GM19035 (cell line): ENCODE measurements at regions not wholly inside any gene's neighbourhood (a gene's known extent, or its start where the extent isn't known, plus 50 kb on each side); places are given as distances from the start of the nearest gene placed in this dataset.

Source experiments
- ATAC-seq: cut with Tn5 transposase; IDR thresholded peaks from one replicate; pipeline ENCODE4 v1.9.1; 2021; ENCODE audit not compliant: unreplicated experiment

GRCh38 chr4:185966997-185967775 is 101.8 kb upstream of the TLR3 start:
- ATAC-seq: no peak

DNA sequence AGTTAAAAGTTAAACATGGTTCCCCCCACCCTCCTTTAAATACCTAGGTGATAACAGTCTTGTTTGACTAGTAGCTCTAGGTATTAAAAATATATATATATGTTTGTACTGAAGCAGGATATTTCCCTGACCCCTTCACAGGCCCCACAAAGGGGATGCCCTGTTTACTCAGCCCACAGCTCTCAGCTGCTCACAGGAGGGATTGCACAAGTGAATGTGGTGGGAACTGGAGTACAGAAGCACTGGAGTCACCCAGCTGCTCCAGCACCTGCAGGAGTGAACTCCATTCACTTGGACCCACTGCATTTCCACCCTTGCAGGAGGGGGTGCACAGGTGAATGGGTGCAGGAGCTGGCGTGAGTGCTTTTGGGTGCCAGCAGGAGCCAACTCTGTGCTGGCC is 99.3 kb upstream of the TLR3 start:
- no peak for ATAC-seq

DNA sequence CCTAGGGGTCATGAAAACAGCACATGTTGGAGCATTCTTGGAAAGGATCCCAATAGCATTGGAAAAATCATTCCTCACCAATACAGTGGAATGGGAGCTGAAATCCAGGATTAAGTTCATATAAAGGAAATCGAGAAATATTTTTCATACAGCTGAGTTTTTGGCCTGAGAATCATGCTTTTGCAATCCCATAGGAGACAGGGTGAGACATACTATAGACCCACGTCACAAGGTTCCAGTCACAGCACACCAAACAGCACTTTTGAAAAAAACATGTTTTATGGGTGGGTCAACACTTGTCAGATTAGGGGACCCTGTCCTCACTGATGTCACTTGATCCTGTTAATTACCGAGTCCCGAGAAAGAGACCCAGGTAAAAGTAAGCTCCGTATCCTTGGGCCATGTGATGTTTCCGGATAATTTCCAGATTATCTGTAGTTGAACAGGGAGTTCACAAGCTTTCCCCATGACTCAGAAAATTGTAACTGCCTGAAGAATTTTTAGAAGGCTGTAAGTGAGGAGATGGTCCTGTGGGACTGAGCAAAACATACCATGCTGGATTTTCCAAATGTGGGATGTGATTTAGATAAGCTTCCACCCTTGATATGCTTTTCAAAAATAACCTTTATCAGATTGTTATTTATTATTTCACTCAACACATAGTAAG is 80.9 kb upstream of the TLR3 start:
- ATAC-seq: no peak

DNA sequence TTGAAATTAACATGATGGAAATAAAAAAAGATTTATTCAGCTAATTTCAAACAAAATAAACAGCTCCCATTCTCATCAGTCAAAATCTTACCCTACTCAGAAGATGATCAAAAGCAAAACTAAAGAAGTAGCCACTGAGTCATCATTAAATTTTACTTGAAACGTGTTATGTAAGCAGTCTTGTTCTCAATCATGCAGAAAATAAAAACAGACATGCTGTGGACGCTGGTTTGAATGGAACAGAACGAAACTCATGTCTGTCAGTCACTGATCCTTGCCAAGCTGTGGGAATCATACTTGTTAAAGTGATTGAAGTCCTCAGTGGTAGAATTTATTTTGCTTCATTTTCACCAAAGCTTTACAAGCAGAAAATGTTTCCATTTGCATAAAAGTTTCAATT is 77.2 kb upstream of the TLR3 start:
- no peak for ATAC-seq

DNA sequence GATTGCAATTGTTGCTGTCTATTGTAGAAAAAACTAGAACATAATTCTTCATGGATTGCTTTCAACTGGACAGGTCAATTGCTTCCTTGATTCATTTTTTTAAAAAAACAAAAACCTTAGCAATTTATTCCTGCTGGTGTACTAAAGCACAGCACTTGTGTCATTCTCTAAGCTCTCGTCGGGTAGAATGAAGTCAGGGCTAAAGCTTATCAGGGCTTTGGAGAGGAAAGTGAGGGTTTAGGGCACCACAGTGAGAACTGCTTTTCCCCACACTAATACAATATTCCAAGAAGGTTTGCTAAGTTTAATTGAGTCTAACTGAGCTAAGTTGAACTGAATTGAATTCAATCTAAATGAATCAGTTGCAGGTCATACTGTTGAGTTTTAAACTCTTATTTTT is 76.4 kb upstream of the TLR3 start:
- ATAC-seq: no peak

GRCh38 chr4:185993328-185993973 is 75.5 kb upstream of the TLR3 start:
- no peak for ATAC-seq

DNA sequence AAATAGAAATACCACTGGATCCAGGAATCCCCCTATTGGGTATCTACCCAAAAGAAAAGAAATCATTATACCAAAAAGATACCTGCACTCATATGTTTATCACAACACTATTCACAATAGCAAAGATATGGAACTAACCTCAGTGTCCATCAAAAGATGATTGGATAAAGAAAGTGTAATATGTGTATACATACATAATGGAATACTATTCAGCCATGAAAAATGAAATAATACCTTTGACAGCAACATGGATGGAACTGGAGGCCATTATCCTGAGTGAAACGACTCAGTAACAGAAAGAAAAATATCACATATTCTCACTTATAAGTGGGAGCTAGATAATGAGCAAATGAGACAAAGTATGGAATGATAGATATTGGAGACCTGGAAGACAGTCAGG is 74.2 kb upstream of the TLR3 start:
- ATAC-seq: no peak

- no peak for ATAC-seq
Observed at GRCh38 chr4:185995665-185996064, 73.3 kb upstream of the TLR3 start.

DNA sequence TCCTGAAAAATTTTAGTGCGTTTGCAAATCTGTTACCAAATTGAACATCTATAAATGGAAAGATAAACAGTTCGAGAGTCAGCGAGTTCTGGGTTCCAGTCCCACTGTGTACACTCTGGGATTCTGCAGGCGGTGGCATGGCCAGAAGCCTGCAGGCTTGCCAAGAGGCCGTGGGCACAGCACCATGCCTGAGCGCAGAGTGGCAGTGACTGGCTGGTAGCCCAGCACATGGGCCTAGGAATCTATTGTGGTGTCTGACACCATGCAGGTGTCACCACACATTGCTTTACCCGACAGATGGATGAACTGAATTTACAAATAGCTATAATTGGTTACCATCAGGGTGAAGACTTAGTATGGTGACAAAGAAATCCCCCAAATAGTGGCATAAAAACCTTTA is 71.7 kb upstream of the TLR3 start:
- no peak for ATAC-seq

DNA sequence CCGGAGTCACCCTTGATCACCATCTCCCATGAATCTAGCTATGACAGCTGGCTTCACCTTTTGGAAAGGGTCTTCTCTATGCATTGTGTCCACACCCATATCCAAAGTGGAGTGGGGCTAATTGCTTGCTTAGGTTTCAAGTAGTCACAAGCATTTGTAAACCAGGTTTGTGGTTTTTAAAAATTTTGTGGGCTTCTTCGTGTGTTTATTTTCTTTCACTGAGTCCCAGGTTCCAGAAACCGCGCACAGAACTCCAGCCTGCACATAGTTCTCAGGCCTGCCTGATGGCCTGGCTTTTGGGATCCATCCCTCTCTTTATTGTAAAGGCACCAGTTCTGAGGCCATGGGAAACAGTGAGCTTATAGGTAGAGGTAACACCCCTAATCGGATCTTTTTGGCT is 70.2 kb upstream of the TLR3 start:
- ATAC-seq: no peak

DNA sequence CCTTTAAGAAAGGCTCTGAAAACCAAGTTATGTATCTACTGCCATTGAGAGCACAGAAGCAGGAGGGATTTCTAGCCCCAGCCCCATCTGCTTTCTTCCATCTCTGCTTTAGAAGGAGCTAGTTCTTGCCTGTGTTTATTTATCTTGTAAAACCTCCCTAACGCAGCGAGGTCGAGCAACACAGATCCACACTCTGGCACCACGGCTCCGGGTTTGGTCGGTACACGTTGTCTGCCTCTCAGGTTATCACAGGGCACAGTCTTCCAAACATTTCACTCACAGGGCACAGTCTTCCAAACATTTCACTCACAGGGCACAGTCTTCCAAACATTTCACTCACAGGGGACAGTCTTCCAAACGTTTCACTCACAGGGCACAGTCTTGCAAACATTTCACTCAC is 69.7 kb upstream of the TLR3 start:
- ATAC-seq: no peak

GRCh38 chr4:186002853-186003252 is 66.1 kb upstream of the TLR3 start:
- ATAC-seq: no peak

DNA sequence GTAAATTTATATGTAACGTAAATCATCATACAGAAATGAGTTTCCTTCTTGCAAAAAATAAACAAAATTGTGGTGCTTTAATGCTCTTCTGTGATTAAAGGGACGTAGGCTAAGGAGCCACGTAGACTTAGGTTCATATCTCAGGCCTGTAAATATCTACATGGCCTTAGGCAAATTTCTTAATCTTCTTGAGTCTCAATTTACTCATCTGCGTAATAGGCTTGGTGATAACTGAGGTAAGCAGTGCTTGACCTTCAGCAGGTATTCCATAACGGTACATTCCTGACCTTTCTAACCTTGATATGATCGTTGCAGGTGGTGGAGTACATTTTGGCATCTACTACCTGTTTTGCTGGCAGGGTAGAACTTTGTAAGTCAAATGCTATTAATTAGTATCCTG is 65.2 kb upstream of the TLR3 start:
- no peak for ATAC-seq

GRCh38 chr4:186008057-186008456 is 60.9 kb upstream of the TLR3 start:
- no peak for ATAC-seq

- no peak for ATAC-seq
Observed at GRCh38 chr4:186009976-186010375, 59.0 kb upstream of the TLR3 start.

DNA sequence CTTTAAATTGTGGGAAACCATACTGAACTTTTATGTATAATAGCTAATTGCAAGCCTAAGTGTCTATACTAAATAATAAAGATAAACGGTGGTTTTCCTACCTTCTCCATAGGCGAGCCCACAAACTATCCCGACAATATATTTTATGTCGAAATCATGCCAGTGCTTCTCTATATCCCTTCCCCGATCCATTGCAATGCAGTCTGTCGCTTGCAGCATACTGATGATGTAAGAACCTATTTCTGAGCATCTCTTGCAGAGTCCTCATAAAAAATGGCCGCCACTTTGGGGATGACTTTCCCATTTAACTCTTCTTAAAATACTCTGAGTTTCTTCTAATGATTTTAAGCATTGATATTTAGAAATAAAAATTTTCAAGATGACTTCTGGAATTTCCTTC is 58.1 kb upstream of the TLR3 start:
- no peak for ATAC-seq

- no peak for ATAC-seq
Observed at GRCh38 chr4:186012071-186012470, 56.9 kb upstream of the TLR3 start.

DNA sequence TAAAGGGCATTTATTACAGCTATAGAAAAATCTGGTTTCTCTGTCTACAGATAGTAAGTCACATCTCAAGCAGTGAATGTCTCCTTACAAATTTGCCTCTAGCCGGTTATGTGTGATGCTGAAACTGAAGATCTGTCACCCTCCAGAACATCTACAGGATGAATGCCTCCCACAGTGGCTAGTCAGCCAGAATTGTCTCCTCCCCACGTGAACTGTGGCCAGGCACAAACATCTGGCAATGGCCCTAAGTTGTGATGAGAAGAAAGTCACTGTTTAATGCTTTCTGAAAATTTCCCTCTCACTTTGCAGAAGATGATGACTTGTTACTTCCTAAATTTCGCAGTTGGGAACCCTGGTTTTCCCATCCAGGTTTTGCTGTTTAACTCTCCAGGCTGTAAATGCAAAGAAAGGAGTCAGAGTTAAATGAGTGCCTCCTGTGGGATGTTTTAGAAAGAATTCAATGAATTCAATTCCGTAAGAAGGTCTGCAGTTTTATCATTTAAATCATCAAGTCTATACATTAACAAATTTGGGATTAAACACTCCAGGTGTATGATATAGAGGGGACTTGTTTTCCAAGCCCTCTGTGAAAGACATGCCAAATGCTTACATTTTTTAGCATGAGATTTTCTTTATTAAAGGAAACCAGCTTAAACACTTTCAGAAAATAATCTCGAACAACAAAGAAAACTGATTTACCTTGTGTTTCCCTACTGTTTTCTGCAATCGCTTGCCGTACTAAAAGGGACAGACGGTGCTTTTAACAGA is 55.4 kb upstream of the TLR3 start:
- ATAC-seq: no peak

DNA sequence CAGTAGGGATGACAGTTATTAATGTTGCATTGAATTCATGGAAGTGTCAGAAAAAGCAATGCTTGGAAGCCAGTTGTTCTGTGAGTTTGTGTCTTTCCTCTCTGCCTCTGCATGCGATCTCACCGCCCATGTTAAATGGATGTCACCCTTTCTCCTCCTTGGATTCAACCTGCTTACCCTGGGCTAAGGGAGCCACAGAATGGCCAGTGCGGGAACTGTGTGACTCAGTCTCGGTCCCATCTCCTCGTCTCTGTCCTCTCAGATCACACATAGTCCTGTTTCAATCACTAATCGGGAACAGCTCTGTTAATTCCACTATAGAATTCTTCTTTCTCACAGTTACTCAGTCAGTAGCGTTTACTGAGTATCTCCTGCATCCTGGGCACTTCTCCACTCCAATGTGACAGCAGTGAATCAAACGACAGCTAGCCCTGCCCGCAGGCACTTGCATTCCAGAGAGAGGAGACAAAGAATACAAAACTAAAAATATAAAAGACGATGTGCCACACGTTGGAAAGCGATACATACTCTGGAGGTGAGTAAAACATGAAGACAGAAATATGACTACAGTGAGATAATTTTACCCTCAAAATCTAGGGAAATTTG is 53.6 kb upstream of the TLR3 start:
- no peak for ATAC-seq

DNA sequence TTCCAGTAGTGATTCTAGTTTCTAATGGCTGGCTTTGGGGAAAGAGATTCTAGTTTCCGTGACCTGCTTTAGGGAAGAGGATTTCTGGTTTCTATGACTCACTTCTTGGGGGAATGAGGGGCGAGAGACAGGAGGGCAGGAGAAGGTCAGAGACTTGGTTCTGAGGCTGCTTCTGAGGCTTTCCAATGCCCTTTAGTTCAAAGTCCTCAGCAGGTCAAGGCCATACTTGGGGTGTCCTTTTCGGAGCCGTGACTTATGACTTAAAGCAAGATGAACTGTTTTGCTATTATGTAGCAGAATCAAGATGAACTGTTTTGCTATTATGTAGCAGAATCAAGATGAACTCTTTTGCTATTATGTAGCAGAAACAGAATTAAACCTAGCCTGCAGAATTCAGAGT is 52.2 kb upstream of the TLR3 start:
- no peak for ATAC-seq

- no peak for ATAC-seq
Observed at GRCh38 chr4:186017801-186018200, 51.2 kb upstream of the TLR3 start.
